GM21825 (cell line): ENCODE measurements at regions not wholly inside any gene's neighbourhood (a gene's known extent, or its start where the extent isn't known, plus 50 kb on each side); places are given as distances from the start of the nearest gene placed in this dataset.
"Not testable (repeated sequence)": the region's sequence is repeated elsewhere in the genome, so short reads cannot be mapped to it uniquely, and the experiment has no call there.

Experiments
- ATAC-seq: cut with Tn5 transposase; IDR thresholded peaks from one replicate; pipeline ENCODE4 v1.9.1; 2021; ENCODE audit warnings: mild to moderate bottlenecking, moderate library complexity; ENCODE audit not compliant: unreplicated experiment

GRCh38 chr1:73100216-73100615 lies 817.9 kb upstream of the NEGR1 start:
- ATAC-seq, result no peak

GRCh38 chr1:73097917-73098316 lies 815.6 kb upstream of the NEGR1 start:
- no peak for ATAC-seq

- ATAC-seq, result no peak
Measured at GRCh38 chr1:73096841-73097240, 814.5 kb upstream of the NEGR1 start.

- no peak for ATAC-seq
Measured at GRCh38 chr1:73092383-73092782, 810.0 kb upstream of the NEGR1 start.

- ATAC-seq, result no peak
Measured at GRCh38 chr1:73066866-73067265, 784.5 kb upstream of the NEGR1 start.

GRCh38 chr1:73065339-73066041 lies 783.2 kb upstream of the NEGR1 start:
- ATAC-seq, result no peak

- no peak for ATAC-seq
Measured at GRCh38 chr1:73056826-73057225, 774.5 kb upstream of the NEGR1 start.

- no peak for ATAC-seq
Measured at GRCh38 chr1:73044241-73045036, 762.1 kb upstream of the NEGR1 start.

GRCh38 chr1:73042403-73042802 lies 760.1 kb upstream of the NEGR1 start:
- ATAC-seq, result no peak

GRCh38 chr1:73040811-73041210 lies 758.5 kb upstream of the NEGR1 start:
- no peak for ATAC-seq

GRCh38 chr1:73034271-73034670 lies 751.9 kb upstream of the NEGR1 start:
- no peak for ATAC-seq

GRCh38 chr1:73033640-73034039 lies 751.3 kb upstream of the NEGR1 start:
- ATAC-seq, result no peak

GRCh38 chr1:73029571-73029970 lies 747.2 kb upstream of the NEGR1 start:
- ATAC-seq, result no peak

- no peak for ATAC-seq
Measured at GRCh38 chr1:73026114-73026513, 743.8 kb upstream of the NEGR1 start.

- ATAC-seq, result no peak
Measured at GRCh38 chr1:73009938-73010337, 727.6 kb upstream of the NEGR1 start.

GRCh38 chr1:73009311-73009710 lies 727.0 kb upstream of the NEGR1 start:
- no peak for ATAC-seq

GRCh38 chr1:72997624-72998023 lies 715.3 kb upstream of the NEGR1 start:
- no peak for ATAC-seq

GRCh38 chr1:72997041-72997440 lies 714.7 kb upstream of the NEGR1 start:
- ATAC-seq, result no peak

- ATAC-seq, result not testable (repeated sequence)
Measured at GRCh38 chr1:72987871-72988270, 705.5 kb upstream of the NEGR1 start.

GRCh38 chr1:72986591-72987290 lies 704.4 kb upstream of the NEGR1 start:
- no peak for ATAC-seq

GRCh38 chr1:72985024-72985423 lies 702.7 kb upstream of the NEGR1 start:
- not testable (repeated sequence) for ATAC-seq

GRCh38 chr1:72983011-72983410 lies 700.7 kb upstream of the NEGR1 start:
- not testable (repeated sequence) for ATAC-seq
